HG03060 (cell line): ENCODE measurements at regions not wholly inside any gene's neighbourhood (a gene's known extent, or its start where the extent isn't known, plus 50 kb on each side); places are given as distances from the start of the nearest gene placed in this dataset.
"Not testable (repeated sequence)": the region's sequence is repeated elsewhere in the genome, so short reads cannot be mapped to it uniquely, and the experiment has no call there.

Source experiments
- ATAC-seq: cut with Tn5 transposase; IDR thresholded peaks from one replicate; pipeline ENCODE4 v1.9.1; 2021; ENCODE audit warnings: low read depth, moderate number of reproducible peaks; ENCODE audit not compliant: unreplicated experiment

DNA sequence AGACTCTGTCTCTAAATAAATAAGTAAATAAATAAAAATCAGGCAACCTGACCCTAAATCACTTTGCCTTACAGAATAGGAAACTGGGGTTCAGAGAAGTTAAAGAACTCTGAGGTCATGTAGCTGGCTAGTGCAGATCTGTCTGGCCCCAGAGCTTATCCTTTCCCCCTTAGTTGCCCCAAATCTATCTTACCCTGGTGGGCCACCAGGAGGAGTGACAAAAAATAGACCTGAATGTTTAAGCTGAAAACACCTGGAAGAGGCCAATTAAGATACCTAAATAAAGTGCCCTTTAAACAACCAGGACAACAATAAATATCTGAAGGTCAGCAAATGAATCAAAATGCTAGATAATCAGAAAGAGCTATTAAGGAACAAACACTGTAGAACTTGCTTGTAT, 59.7 kb downstream of the TEX35 start:
- no peak for ATAC-seq

DNA sequence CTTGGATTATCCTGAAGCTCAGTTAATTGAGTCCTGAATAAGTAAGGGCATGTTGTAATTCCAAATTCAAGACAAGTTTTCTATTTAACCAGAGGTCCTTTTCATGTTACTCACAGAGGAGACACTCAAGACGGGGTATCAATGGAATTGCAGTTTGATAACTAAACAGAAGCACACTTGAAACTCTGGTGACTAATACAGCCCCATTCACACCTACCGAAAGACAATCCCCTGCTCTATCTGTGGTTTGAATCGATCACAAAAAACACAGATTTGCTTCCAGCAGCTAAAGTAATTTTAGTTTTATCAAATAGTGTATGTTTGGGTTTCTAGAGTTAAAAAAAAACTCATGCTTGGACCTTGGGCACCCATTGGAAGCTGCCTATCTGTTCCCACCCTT, 60.4 kb downstream of the TEX35 start:
- ATAC-seq, result peak; percentile 66

DNA sequence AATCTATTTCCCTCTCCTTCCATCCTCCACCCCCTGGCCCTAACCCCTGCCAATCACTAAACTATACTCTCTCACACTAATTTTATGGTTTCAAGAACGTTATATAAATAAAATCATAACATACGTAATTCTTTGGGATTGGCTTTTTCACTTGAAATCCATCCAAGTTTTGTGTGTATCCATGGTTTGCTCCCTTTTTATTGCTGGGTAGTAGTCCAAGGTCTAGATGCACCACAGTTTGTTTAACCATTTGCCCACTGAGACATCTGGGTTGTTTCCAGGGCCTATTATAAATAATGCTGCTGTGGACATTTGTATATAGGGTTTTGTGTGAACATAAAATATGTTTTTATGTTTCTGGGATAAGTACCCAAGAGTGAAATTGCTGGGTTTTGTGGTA, 61.4 kb downstream of the TEX35 start:
- ATAC-seq, result no peak

- ATAC-seq, result peak; percentile 35
Observed at GRCh38 chr1:178575611-178576361, 62.9 kb downstream of the TEX35 start.

- no peak for ATAC-seq
Observed at GRCh38 chr1:178576841-178577240, 63.9 kb downstream of the TEX35 start.

DNA sequence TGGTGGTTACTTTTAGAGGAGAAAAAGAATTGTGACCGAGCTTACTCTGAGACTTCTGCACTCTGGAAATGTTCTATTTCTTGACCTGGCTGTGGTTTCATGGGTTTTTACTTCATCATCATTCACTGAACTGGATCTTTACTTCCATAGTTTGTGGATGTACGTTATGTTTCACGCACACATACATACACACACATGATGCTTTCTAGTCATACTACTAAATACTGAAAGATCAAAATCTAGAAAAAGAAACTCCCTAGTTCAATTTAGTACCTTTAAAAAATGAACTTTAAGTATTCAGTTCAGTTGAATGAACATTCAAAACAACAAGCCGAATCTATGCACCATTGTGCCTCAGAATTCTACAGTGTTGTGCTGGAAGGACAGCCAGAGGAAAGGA, 65.0 kb downstream of the TEX35 start:
- no peak for ATAC-seq

GRCh38 chr1:178578541-178578940, 65.6 kb downstream of the TEX35 start:
- ATAC-seq, result no peak

- ATAC-seq, result no peak
Observed at GRCh38 chr1:178579095-178579494, 66.2 kb downstream of the TEX35 start.

DNA sequence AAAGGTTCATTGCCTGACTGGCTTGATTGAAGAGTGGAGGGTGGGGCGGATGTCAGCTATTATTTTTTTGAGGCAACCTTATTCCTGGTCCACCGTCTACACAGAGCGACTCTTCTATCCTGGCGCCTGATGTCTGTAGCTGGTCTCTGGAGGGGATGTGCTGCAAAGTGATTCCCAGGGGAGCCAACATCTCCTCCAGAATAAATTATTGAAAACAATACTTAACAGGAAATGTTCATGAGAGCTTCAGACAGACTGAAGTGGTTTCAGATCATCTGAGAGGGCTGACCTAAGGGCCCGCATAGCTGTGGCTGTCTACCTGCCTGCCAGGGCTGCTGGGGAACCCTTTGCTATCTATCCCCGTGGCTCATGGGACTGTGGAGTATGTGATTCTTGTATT, 66.7 kb downstream of the TEX35 start:
- ATAC-seq, result peak; percentile 29

DNA sequence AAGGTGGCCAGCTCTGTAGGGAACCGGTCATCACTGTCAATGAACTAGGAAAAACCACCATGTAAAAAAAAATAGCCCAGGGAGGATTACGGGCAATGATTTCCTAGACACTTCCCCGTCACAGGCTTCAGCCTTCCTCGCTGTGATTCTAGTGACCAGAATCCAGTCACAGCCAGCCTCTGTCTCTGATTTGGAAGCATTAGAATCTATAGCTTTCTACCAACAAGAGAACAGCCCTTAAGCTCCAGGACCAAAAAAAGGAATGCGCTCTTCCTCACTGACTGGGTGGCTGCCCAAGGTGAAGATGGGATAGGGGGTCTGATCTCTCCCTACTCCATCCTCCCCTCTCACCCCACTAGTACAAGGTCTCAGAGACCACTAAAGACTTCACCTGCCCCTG, 67.2 kb downstream of the TEX35 start:
- no peak for ATAC-seq

DNA sequence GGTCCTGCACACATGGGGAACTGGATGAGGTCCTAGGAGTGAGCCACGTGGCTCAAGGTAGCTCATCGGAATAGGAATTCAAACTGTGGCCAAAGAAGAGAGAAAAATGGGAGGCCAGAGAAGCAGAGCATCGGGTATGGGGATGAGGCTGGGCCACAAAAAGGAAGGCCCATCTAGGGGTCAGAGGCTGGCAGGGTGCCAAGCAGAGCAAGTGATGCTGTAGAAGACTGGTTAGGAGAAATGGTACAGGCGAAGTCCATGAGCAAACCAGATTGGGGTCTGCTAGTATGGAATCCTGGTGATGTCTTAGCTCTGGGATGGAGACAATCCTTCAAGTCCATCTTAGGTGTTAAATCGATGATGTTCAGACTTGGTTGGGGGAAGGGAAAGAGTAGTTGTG, 68.0 kb downstream of the TEX35 start:
- no peak for ATAC-seq

DNA sequence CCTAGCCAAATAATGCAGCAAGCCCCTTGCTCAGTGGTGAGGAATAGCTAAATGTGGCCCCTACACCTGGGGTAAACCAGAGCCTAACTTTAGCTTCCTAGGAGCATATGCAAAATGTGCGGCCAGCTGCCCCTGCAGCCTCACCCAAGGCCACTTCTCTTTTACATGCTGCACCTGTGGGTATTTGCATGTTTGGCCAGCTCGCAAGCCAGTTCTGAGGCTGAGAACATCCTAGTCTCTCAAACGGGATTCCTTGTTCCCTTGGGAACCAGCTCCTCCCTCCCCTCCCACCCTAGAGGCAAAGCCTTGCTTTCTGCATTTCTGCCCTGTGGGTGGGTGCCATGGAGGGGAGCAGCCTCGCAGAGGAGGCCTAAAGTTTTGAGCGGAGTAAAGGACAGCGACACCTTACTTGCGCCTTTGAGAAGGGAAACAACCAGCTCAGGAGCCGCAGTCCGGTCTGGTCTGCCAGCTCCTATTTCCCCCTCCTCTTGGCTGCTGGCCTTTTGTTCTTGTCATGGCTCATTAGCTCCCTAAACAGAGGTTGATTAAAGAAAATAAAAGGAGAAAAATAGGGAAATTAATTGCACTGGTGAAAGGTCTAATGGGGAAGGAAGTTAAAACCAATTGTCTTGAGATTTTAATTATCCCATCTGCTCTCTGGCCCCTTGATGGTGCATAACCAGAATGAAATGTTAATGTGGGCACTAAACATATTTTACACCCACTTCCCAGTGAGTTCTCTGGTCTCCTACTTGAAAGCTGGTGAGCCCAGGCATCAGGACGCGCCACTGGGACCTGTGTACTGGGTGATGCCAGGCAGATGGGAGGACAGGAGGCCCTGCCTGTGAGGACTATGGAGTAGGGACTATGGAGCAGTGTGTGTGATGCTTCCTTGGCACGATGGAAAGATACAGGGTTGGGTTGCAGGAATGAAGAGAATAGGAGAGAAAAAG, 68.7 kb downstream of the TEX35 start:
- peak; percentile 80 for ATAC-seq

DNA sequence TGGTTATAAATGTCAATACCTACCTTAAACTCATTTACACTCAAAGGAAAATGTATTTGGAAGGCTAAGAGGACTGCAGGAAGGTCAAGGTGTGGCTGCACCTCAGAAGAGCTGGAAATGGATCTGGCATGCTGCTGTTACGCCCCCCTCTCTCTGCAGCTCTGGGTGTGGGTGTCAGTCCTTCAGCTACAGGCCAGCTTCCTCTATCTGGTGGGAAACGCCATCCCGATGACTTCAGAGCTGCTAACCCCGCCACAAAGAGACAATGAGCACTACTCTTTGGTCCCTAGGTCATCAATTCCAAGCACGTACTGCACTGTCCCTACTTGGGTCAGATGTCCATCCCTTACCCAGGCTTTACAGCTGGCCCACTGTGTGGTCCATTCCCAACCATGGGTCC, 74.2 kb downstream of the TEX35 start:
- no peak for ATAC-seq

GRCh38 chr1:178587975-178588374, 75.1 kb downstream of the TEX35 start:
- no peak for ATAC-seq

DNA sequence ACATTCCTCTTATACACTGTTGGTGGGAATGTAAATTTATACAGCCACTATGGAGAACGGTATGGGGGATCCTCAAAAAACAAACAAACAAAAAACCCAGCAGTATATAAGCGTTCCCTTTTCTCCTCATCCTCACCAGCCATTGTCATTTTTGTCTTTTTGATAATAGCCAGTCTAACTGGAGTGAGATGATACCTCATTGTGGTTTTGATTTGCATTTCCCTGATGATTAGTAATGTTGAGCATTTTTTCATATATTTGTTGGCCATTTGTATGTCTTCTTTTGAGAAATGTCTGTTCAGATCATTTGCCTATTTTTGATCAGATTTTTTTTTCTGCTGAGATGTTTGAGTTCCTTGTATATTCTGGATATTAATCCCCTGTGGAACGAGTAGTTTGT, 76.1 kb downstream of the TEX35 start:
- not testable (repeated sequence) for ATAC-seq

DNA sequence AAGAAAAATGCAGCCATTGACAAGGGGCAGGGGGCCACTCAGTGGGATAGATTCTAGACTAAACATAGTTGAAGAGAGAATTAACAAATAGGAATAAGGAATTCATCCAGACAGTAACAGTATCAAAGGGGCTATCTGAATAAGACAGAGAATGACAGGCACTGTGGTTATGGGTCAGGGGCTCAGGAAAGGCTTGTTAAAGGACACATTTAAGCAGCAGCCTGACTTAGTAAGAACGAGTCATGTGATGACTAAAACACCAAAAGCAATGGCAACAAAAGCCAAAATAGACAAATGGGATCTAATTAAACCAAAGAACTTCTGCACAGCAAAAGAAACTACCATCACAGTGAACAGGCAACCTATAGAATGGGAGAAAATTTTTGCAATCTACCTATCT, 78.9 kb downstream of the TEX35 start:
- not testable (repeated sequence) for ATAC-seq

DNA sequence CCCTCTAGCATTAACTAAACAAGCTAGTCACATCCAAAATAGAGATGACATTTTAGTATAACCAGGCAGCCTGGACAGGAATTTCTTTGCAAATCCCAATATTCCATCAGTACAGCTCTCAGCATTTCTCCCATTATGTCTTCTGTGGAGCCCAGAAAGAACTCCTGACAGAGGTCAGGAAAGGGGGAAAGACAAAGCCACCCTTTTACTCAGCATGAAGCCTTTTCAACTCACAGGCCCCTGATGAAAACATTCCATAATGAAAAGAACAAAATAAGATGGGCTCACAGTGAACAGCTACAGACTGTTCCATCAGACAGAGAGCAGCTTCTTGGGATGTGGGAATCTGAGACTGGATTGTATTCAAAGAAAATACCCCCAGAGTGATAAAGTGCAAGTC, 80.6 kb downstream of the TEX35 start:
- ATAC-seq, result no peak

- ATAC-seq, result no peak
Observed at GRCh38 chr1:178594133-178594532, 81.2 kb downstream of the TEX35 start.

GRCh38 chr1:178595491-178595890, 82.6 kb downstream of the TEX35 start:
- no peak for ATAC-seq

DNA sequence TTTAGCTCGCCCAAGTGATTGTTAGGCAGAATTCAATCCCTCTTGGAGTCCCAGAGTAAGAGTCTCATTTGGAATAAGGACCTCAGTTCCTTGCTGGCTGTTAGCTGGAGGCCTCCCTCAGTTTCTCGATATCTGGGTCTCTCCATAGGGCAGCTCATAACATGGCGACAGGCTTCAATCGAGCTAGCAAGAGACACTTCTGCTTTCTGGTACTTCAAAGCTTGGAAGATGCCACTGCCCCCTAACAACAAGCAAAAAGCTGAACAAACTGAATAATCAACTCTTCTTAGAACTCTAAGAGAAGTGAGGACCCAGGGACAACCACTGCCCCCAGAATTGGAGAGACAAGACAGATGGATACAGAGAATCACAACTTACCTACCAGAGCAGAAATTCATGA, 86.2 kb downstream of the TEX35 start:
- ATAC-seq, result no peak

GRCh38 chr1:178599745-178600144, 86.8 kb downstream of the TEX35 start:
- ATAC-seq, result peak; percentile 52

DNA sequence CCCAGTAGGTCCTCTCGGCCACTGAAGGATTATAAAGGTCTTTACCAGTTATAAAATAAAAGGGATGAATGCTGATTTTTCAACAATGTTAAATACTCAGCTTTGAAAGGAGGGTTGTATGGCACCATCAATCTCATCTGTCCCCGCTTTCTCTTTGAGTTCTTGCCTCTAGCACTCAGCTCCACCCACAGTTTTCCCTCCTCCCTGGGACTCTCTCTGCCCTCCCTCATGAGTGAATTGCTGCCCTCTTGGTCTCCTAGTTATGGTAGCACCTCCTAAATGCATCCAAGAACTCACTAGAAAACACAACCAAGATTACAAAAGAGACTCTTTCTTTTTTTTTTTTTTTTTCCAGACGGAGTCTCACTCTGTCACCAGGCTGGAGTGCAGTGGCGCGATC, 91.0 kb downstream of the TEX35 start:
- no peak for ATAC-seq
